DOHH2 (cell line): ENCODE measurements at regions not wholly inside any gene's neighbourhood (a gene's known extent, or its start where the extent isn't known, plus 50 kb on each side); places are given as distances from the start of the nearest gene placed in this dataset.

Experiments used
- H3F3A ChIP-seq: fragments of 200-600 bp; sonication (generic), shearing (Covaris generic); 2 replicates; pipeline ENCODE4 v1.6.0; 2016; ENCODE audit warnings: antibody characterized with exemption, mild to moderate bottlenecking; ENCODE audit not compliant: control insufficient read depth, insufficient read depth
- H3K27ac ChIP-seq: fragments of 200-600 bp; sonication (generic); 2 replicates; pipeline ENCODE4 v1.5.1; 2014; ENCODE audit warnings: low read depth, mild to moderate bottlenecking, low read length, moderate library complexity
- H3K27me3 ChIP-seq: fragments of 200-600 bp; sonication (generic); 2 replicates; pipeline ENCODE4 v1.6.1; 2014; ENCODE audit warnings: mild to moderate bottlenecking, low read length, mixed read lengths; ENCODE audit not compliant: control insufficient read depth
- H3K36me3 ChIP-seq: fragments of 200-600 bp; sonication (generic); 2 replicates; pipeline ENCODE4 v1.6.1; 2014; ENCODE audit warnings: mild to moderate bottlenecking, low read length, moderate library complexity, mixed read lengths; ENCODE audit not compliant: control insufficient read depth
- H3K4me1 ChIP-seq: fragments of 200-600 bp; sonication (generic); 2 replicates; pipeline ENCODE4 v1.6.1; 2014; ENCODE audit warnings: mild to moderate bottlenecking, low read length, mixed read lengths; ENCODE audit not compliant: control insufficient read depth
- H3K4me2 ChIP-seq: fragments of 200-600 bp; sonication (generic); 2 replicates; pipeline ENCODE4 v1.6.0; 2014; ENCODE audit warnings: mild to moderate bottlenecking, low read length, moderate library complexity
- H3K4me3 ChIP-seq: fragments of 200-600 bp; sonication (generic); 2 replicates; pipeline ENCODE4 v1.5.1; 2014; ENCODE audit warnings: mild to moderate bottlenecking, low read length, mixed read lengths
- H3K79me2 ChIP-seq: fragments of 200-600 bp; sonication (generic); 2 replicates; pipeline ENCODE4 v1.6.1; 2014; ENCODE audit warnings: mild to moderate bottlenecking, low read length, mixed read lengths; ENCODE audit not compliant: control insufficient read depth
- H3K9me2 ChIP-seq: fragments of 200-600 bp; sonication (generic); replicated peaks from 2 replicates; pipeline ENCODE4 v1.6.1; 2014; ENCODE audit warnings: mild to moderate bottlenecking, low read length, mixed read lengths; ENCODE audit not compliant: control insufficient read depth
- H3K9me3 ChIP-seq: fragments of 200-600 bp; sonication (generic); 2 replicates; pipeline ENCODE4 v1.6.1; 2014; ENCODE audit warnings: antibody characterized with exemption, low read length, mixed read lengths; ENCODE audit not compliant: control insufficient read depth, insufficient read depth
- H4K20me1 ChIP-seq: fragments of 200-600 bp; sonication (generic); 2 replicates; pipeline ENCODE4 v1.6.0; 2014; ENCODE audit warnings: low read depth, mild to moderate bottlenecking, antibody characterized with exemption, low read length, moderate library complexity; ENCODE audit not compliant: control insufficient read depth, insufficient read depth
- CTCF ChIP-seq: fragments of 200-600 bp; sonication (generic); IDR thresholded peaks from one replicate; pipeline ENCODE4 v1.5.1; 2014; ENCODE audit warnings: antibody characterized with exemption, mild to moderate bottlenecking, low read depth, low read length; ENCODE audit not compliant: poor library complexity, severe bottlenecking
- EZH2phosphoT487 ChIP-seq: fragments of 200-600 bp; sonication (generic); IDR thresholded peaks from 2 replicates; pipeline ENCODE4 v1.6.1; 2017; ENCODE audit warnings: borderline replicate concordance, mild to moderate bottlenecking, antibody characterized with exemption, low read length, moderate library complexity, mixed read lengths

- Histone ChIP-seq H3K4me1 (no peaks in the 10 kb centered on the region), H3K9me3 (no peaks in the 10 kb centered on the region), H3K79me2 (no peaks in the 10 kb centered on the region), H3K4me3 (no peak overlapping the region), H3K4me2 (no peak overlapping the region), H3K27me3 (no peaks in the 10 kb centered on the region), H3F3A (no peaks in the 10 kb centered on the region), H3K9me2 (no peaks in the 10 kb centered on the region; the same call in 1 of the 2 replicates), H3K36me3 (no peaks in the 10 kb centered on the region), H4K20me1 (no peaks in the 10 kb centered on the region), H3K27ac (no peak overlapping the region)
- no peak for TF ChIP-seq EZH2phosphoT487
- no peak for TF ChIP-seq CTCF
Observed at GRCh38 chr1:209485751-209486150, 97.8 kb upstream of the CAMK1G start.

GRCh38 chr1:209486861-209487593 is 96.5 kb upstream of the CAMK1G start:
- no peaks in the 10 kb centered on the region for H3K79me2 ChIP-seq
- H3K4me2 ChIP-seq: no peak overlapping the region
- no peaks in the 10 kb centered on the region for H3F3A ChIP-seq
- no peak overlapping the region for H3K27ac ChIP-seq
- no peaks in the 10 kb centered on the region for H3K4me1 ChIP-seq
- no peaks in the 10 kb centered on the region for H4K20me1 ChIP-seq
- H3K9me3 ChIP-seq: no peaks in the 10 kb centered on the region
- no peak for TF ChIP-seq CTCF
- no peak for TF ChIP-seq EZH2phosphoT487
- no peaks in the 10 kb centered on the region; the same call in 1 of the 2 replicates for H3K9me2 ChIP-seq
- no peaks in the 10 kb centered on the region for H3K36me3 ChIP-seq
- no peaks in the 10 kb centered on the region for H3K27me3 ChIP-seq
- H3K4me3 ChIP-seq: no peak overlapping the region

- Histone ChIP-seq H3K27ac (no peak overlapping the region), H3K36me3 (no peaks in the 10 kb centered on the region), H4K20me1 (no peaks in the 10 kb centered on the region), H3K4me1 (no peaks in the 10 kb centered on the region), H3K9me2 (no peaks in the 10 kb centered on the region), H3K79me2 (no peaks in the 10 kb centered on the region), H3F3A (no peaks in the 10 kb centered on the region), H3K27me3 (no peaks in the 10 kb centered on the region), H3K9me3 (no peaks in the 10 kb centered on the region), H3K4me2 (no peak overlapping the region), H3K4me3 (no peak overlapping the region)
- TF ChIP-seq EZH2phosphoT487: no peak
- TF ChIP-seq CTCF: no peak
Observed at GRCh38 chr1:209490013-209490412, 93.5 kb upstream of the CAMK1G start.
